ENCODE measurements at regions not wholly inside any gene's neighbourhood (a gene's known extent, or its start where the extent isn't known, plus 50 kb on each side); places are given as distances from the start of the nearest gene placed in this dataset.

DNA sequence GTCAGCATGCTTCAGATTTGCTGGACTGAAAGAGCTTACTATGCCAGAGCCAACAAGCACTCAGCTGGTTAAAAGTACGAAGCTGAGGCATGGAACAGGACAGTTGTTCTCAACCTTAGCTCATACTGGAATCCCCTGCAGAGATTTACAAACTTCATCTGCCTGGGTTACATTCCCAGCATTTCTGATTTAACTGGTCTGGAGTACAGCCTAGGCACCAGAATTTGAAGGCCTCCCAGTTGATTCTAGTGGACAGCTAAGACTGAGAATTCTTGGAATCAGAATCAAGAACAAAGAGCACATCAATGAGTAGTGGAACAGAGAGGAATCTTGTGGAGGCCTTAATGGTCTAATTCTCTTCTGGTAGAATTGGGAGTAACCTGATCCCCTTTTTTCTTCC is 298.2 kb upstream of the NXPH2 start:
- TF ChIP-seq ZBTB7A (IDR thresholded peaks at IDR 0.05; ENCODE audit: low read depth) (no peak), TAF1 (IDR thresholded peaks at IDR 0.05; ENCODE audit: low read depth) (no peak), YY1 (IDR thresholded peaks at IDR 0.05; ENCODE audit: low read depth) (no peak), FOXM1 (IDR thresholded peaks at IDR 0.05; ENCODE audit: borderline replicate concordance, low read depth) (no peak), EP300 (IDR thresholded peaks at IDR 0.05; ENCODE audit: borderline replicate concordance) (no peak), TEAD4 (IDR thresholded peaks at IDR 0.05) (no peak), CREB1 (IDR thresholded peaks at IDR 0.05; ENCODE audit: low read depth) (no peak), RAD21 (IDR thresholded peaks at IDR 0.05; ENCODE audit: low read depth) (no peak), NFIC (IDR thresholded peaks at IDR 0.05) (no peak), TCF12 (IDR thresholded peaks at IDR 0.05; ENCODE audit: low read depth) (no peak), CEBPB (IDR thresholded peaks at IDR 0.05) (no peak), EGR1 (IDR thresholded peaks at IDR 0.05) (no peak)
- TF ChIP-seq, protein P1, sequence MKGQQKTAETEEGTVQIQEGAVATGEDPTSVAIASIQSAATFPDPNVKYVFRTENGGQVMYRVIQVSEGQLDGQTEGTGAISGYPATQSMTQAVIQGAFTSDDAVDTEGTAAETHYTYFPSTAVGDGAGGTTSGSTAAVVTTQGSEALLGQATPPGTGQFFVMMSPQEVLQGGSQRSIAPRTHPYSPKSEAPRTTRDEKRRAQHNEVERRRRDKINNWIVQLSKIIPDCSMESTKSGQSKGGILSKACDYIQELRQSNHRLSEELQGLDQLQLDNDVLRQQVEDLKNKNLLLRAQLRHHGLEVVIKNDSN (IDR thresholded peaks at IDR 0.05) = no peak
- TF ChIP-seq, protein P2, sequence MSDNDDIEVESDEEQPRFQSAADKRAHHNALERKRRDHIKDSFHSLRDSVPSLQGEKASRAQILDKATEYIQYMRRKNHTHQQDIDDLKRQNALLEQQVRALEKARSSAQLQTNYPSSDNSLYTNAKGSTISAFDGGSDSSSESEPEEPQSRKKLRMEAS (IDR thresholded peaks at IDR 0.05) = no peak
- TF ChIP-seq, protein P3, sequence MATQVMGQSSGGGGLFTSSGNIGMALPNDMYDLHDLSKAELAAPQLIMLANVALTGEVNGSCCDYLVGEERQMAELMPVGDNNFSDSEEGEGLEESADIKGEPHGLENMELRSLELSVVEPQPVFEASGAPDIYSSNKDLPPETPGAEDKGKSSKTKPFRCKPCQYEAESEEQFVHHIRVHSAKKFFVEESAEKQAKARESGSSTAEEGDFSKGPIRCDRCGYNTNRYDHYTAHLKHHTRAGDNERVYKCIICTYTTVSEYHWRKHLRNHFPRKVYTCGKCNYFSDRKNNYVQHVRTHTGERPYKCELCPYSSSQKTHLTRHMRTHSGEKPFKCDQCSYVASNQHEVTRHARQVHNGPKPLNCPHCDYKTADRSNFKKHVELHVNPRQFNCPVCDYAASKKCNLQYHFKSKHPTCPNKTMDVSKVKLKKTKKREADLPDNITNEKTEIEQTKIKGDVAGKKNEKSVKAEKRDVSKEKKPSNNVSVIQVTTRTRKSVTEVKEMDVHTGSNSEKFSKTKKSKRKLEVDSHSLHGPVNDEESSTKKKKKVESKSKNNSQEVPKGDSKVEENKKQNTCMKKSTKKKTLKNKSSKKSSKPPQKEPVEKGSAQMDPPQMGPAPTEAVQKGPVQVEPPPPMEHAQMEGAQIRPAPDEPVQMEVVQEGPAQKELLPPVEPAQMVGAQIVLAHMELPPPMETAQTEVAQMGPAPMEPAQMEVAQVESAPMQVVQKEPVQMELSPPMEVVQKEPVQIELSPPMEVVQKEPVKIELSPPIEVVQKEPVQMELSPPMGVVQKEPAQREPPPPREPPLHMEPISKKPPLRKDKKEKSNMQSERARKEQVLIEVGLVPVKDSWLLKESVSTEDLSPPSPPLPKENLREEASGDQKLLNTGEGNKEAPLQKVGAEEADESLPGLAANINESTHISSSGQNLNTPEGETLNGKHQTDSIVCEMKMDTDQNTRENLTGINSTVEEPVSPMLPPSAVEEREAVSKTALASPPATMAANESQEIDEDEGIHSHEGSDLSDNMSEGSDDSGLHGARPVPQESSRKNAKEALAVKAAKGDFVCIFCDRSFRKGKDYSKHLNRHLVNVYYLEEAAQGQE (IDR thresholded peaks at IDR 0.05; ENCODE audit: low read depth) = no peak

DNA sequence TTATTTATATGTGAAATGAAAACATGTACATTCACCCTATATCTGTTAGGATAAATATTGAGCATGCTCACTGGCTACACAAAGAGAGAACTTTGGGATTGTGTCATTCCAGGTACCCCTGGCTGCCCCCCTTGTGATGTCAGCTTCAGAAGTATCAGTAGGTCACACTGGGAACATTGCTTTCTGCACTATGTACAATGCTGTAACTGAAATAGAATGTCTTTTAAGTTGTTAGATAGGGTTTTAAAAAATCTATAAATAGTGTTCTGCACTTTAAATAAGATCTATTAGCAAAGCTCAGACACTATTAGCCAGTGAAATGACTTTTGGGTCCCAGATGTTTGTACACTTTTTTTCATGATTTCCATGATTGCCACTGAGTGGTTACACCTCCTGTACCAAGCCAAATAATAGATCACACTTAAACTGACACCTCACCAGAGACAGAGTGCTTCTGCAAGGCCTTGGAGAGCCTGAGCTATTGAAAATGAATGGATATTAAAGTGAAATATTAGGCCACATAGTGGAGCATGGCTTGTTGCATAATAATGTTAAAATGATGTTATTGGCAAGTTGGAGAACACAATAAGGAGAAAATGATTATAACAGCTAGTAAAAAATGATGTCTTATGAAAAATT is 297.0 kb upstream of the NXPH2 start:
- TF ChIP-seq ZBTB7A (IDR thresholded peaks at IDR 0.05; ENCODE audit: low read depth) = no peak
- TF ChIP-seq, protein P1 (IDR thresholded peaks at IDR 0.05) = no peak
- TF ChIP-seq, protein P3 (IDR thresholded peaks at IDR 0.05; ENCODE audit: low read depth) = no peak
- no peak for TF ChIP-seq TEAD4 (IDR thresholded peaks at IDR 0.05)

DNA sequence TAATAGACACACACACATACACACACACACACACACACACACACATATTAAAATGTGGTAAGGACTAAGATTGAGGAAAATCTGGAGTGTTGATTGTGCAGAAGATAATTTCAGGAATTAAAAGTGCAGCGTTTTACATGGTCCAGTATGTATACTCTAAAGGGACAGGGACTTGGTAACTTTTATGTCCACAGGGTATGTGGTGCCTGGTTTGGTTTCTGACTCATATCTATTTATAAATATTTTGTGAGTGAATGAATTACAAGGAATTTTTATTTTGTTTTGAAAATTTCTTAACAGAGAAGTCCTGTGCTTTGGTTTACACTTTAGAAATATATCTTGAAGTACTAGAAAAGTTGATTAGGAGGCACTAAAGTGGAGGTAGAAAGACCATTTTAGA is 287.7 kb upstream of the NXPH2 start:
- no peak for TF ChIP-seq CEBPB (IDR thresholded peaks at IDR 0.05)
- TF ChIP-seq NFIC (IDR thresholded peaks at IDR 0.05) = no peak
- TF ChIP-seq, protein P1 (IDR thresholded peaks at IDR 0.05) = no peak
- TF ChIP-seq FOXM1 (IDR thresholded peaks at IDR 0.05; ENCODE audit: borderline replicate concordance, low read depth) = no peak
- TF ChIP-seq ZBTB7A (IDR thresholded peaks at IDR 0.05; ENCODE audit: low read depth) = no peak
- no peak for TF ChIP-seq EGR1 (IDR thresholded peaks at IDR 0.05)
- TF ChIP-seq YY1 (IDR thresholded peaks at IDR 0.05; ENCODE audit: low read depth) = no peak
- no peak for TF ChIP-seq TAF1 (IDR thresholded peaks at IDR 0.05; ENCODE audit: low read depth)

DNA sequence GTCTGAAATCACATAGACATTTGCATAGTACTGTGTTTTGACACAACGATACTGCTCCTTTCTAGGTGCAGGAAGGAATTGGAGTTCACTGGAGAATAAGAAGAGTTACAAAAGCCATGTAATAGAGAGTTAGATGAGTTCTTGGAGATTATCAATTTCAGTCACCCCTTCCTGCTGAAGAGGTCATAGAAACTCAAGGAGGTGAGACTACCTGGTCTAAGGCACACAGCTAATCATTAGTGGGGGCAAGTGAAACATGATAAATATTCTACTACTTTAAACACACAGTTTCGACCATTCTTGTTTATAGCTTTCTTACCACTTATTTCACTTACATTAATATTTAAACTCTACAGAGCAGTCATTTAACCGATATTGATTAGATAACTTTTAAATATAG is 286.9 kb upstream of the NXPH2 start:
- TF ChIP-seq, protein P3 (IDR thresholded peaks at IDR 0.05; ENCODE audit: low read depth) = no peak
- TF ChIP-seq ZBTB7A (IDR thresholded peaks at IDR 0.05; ENCODE audit: low read depth) = no peak
- no peak for TF ChIP-seq FOXM1 (IDR thresholded peaks at IDR 0.05; ENCODE audit: borderline replicate concordance, low read depth)
- TF ChIP-seq CREB1 (IDR thresholded peaks at IDR 0.05; ENCODE audit: low read depth) = no peak
- TF ChIP-seq EP300 (IDR thresholded peaks at IDR 0.05; ENCODE audit: borderline replicate concordance) = no peak
- TF ChIP-seq, protein P1 (IDR thresholded peaks at IDR 0.05) = no peak
- no peak for TF ChIP-seq TEAD4 (IDR thresholded peaks at IDR 0.05)
- TF ChIP-seq RAD21 (IDR thresholded peaks at IDR 0.05; ENCODE audit: low read depth) = no peak
- no peak for TF ChIP-seq YY1 (IDR thresholded peaks at IDR 0.05; ENCODE audit: low read depth)
- TF ChIP-seq TAF1 (IDR thresholded peaks at IDR 0.05; ENCODE audit: low read depth) = no peak
- no peak for TF ChIP-seq EGR1 (IDR thresholded peaks at IDR 0.05)
- no peak for TF ChIP-seq CEBPB (IDR thresholded peaks at IDR 0.05)
- TF ChIP-seq NFIC (IDR thresholded peaks at IDR 0.05) = no peak
- TF ChIP-seq TCF12 (IDR thresholded peaks at IDR 0.05; ENCODE audit: low read depth) = no peak
- TF ChIP-seq, protein P2 (IDR thresholded peaks at IDR 0.05) = no peak

Data from Ishikawa (cell line).